ENCODE measurements at regions not wholly inside any gene's neighbourhood (a gene's known extent, or its start where the extent isn't known, plus 50 kb on each side); places are given as distances from the start of the nearest gene placed in this dataset.

- H3K27ac Mint-ChIP-seq: no peak overlapping the region
- no peak overlapping the region for H3K4me3 Mint-ChIP-seq
- Histone ChIP-seq H3K36me3 (ENCODE audit: control insufficient read depth, insufficient read depth, low read length) (no peaks in the 10 kb centered on the region), H3K4me1 (ENCODE audit: control insufficient read depth, insufficient read depth, low read length, poor library complexity, severe bottlenecking) (no peaks in the 10 kb centered on the region), H3K27ac (ENCODE audit: insufficient read depth, low read length, poor library complexity, severe bottlenecking) (no peak overlapping the region), H3K9me3 (ENCODE audit: control insufficient read depth in 2 of 2, low read length in 2 of 2) (peaks cover 5% of the 10 kb centered on the region in 2 experiments), H3K4me3 (ENCODE audit: low read depth, low read length) (no peak overlapping the region), H3K27me3 (ENCODE audit: control insufficient read depth, insufficient read depth, low read length) (peaks cover 7% of the 10 kb centered on the region)
- no peaks in the 10 kb centered on the region for H3K36me3 Mint-ChIP-seq
- peaks cover 24% of the 10 kb centered on the region for H3K27me3 Mint-ChIP-seq
- no peaks in the 10 kb centered on the region for H3K4me1 Mint-ChIP-seq
- no peak for DNase-seq
- ATAC-seq (ENCODE audit: low read depth in 2 of 2): no peak
- H3K9me3 Mint-ChIP-seq: peaks cover 0 to 9% (median 2%) of the 10 kb centered on the region in 7 donors
Observed at GRCh38 chr22:22978637-22979036, 91.0 kb downstream of the IGLL5 start.

- ATAC-seq (ENCODE audit: low read depth in 2 of 2): no peak
- H3K36me3 Mint-ChIP-seq: no peaks in the 10 kb centered on the region
- no peak overlapping the region for H3K4me3 Mint-ChIP-seq
Observed at GRCh38 chr22:22979121-22979724, 91.1 kb upstream of the GNAZ start.

GRCh38 chr22:22979954-22980353, 90.4 kb upstream of the GNAZ start:
- no peak overlapping the region for H3K4me3 Mint-ChIP-seq
- DNase-seq (no peak), ATAC-seq (ENCODE audit: low read depth in 2 of 2) (no peak)
- peaks cover 0 to 9% (median 2%) of the 10 kb centered on the region in 7 donors for H3K9me3 Mint-ChIP-seq
- H3K36me3 Mint-ChIP-seq: no peaks in the 10 kb centered on the region
- H3K27ac Mint-ChIP-seq: no peak overlapping the region
- no peaks in the 10 kb centered on the region for H3K4me1 Mint-ChIP-seq
- peaks cover 4% of the 10 kb centered on the region for H3K27me3 ChIP-seq (ENCODE audit: control insufficient read depth, insufficient read depth, low read length)
- H3K9me3 ChIP-seq (ENCODE audit: control insufficient read depth in 2 of 2, low read length in 2 of 2): peaks cover 5% of the 10 kb centered on the region in 2 experiments
- H3K4me3 ChIP-seq (ENCODE audit: low read depth, low read length): no peak overlapping the region
- peaks cover 27% of the 10 kb centered on the region for H3K27me3 Mint-ChIP-seq
- H3K27ac ChIP-seq (ENCODE audit: insufficient read depth, low read length, poor library complexity, severe bottlenecking): no peak overlapping the region
- no peaks in the 10 kb centered on the region for H3K36me3 ChIP-seq (ENCODE audit: control insufficient read depth, insufficient read depth, low read length)
- H3K4me1 ChIP-seq (ENCODE audit: control insufficient read depth, insufficient read depth, low read length, poor library complexity, severe bottlenecking): no peaks in the 10 kb centered on the region

More at GRCh38 chr22:22979121-22979724, 91.1 kb upstream of the GNAZ start:
- no peaks in the 10 kb centered on the region for H3K4me1 Mint-ChIP-seq
- H3K4me3 ChIP-seq (ENCODE audit: low read depth, low read length): no peak overlapping the region
- H3K27ac ChIP-seq (ENCODE audit: insufficient read depth, low read length, poor library complexity, severe bottlenecking): no peak overlapping the region
- no peak for DNase-seq
- peaks cover 27% of the 10 kb centered on the region for H3K27me3 Mint-ChIP-seq
- peaks cover 0 to 9% (median 2%) of the 10 kb centered on the region in 7 donors for H3K9me3 Mint-ChIP-seq
- no peaks in the 10 kb centered on the region for H3K4me1 ChIP-seq (ENCODE audit: control insufficient read depth, insufficient read depth, low read length, poor library complexity, severe bottlenecking)
- peaks cover 5% of the 10 kb centered on the region in 2 experiments for H3K9me3 ChIP-seq (ENCODE audit: control insufficient read depth in 2 of 2, low read length in 2 of 2)
- peaks cover 7% of the 10 kb centered on the region for H3K27me3 ChIP-seq (ENCODE audit: control insufficient read depth, insufficient read depth, low read length)
- no peaks in the 10 kb centered on the region for H3K36me3 ChIP-seq (ENCODE audit: control insufficient read depth, insufficient read depth, low read length)
- H3K27ac Mint-ChIP-seq: no peak overlapping the region

- no peaks in the 10 kb centered on the region for H3K4me1 ChIP-seq (ENCODE audit: control insufficient read depth, insufficient read depth, low read length, poor library complexity, severe bottlenecking)
- H3K4me3 Mint-ChIP-seq: no peak overlapping the region
- H3K9me3 ChIP-seq (ENCODE audit: control insufficient read depth in 2 of 2, low read length in 2 of 2): peaks cover 5% of the 10 kb centered on the region in 2 experiments
- H3K27me3 Mint-ChIP-seq: peaks cover 25% of the 10 kb centered on the region
- H3K27ac ChIP-seq (ENCODE audit: insufficient read depth, low read length, poor library complexity, severe bottlenecking): no peak overlapping the region
- no peaks in the 10 kb centered on the region for H3K36me3 Mint-ChIP-seq
- no peak overlapping the region for H3K4me3 ChIP-seq (ENCODE audit: low read depth, low read length)
- no peak overlapping the region for H3K27ac Mint-ChIP-seq
- ATAC-seq (ENCODE audit: low read depth in 2 of 2): no peak
- no peaks in the 10 kb centered on the region for H3K4me1 Mint-ChIP-seq
- peaks cover 3% of the 10 kb centered on the region for H3K27me3 ChIP-seq (ENCODE audit: control insufficient read depth, insufficient read depth, low read length)
- peaks cover 0 to 9% (median 2%) of the 10 kb centered on the region in 7 donors for H3K9me3 Mint-ChIP-seq
- no peak for DNase-seq
- H3K36me3 ChIP-seq (ENCODE audit: control insufficient read depth, insufficient read depth, low read length): no peaks in the 10 kb centered on the region
Observed at GRCh38 chr22:22981670-22982571, 88.4 kb upstream of the GNAZ start.

GRCh38 chr22:22982616-22983015, 87.7 kb upstream of the GNAZ start:
- peaks cover 3% of the 10 kb centered on the region for H3K27me3 ChIP-seq (ENCODE audit: control insufficient read depth, insufficient read depth, low read length)
- H3K9me3 ChIP-seq (ENCODE audit: control insufficient read depth in 2 of 2, low read length in 2 of 2): peaks cover 5% of the 10 kb centered on the region in 2 experiments
- H3K36me3 ChIP-seq (ENCODE audit: control insufficient read depth, insufficient read depth, low read length): no peaks in the 10 kb centered on the region
- H3K4me1 Mint-ChIP-seq: no peaks in the 10 kb centered on the region
- no peaks in the 10 kb centered on the region for H3K36me3 Mint-ChIP-seq
- no peak overlapping the region for H3K27ac Mint-ChIP-seq
- H3K9me3 Mint-ChIP-seq: peaks cover 0 to 9% (median 2%) of the 10 kb centered on the region in 7 donors
- no peaks in the 10 kb centered on the region for H3K4me1 ChIP-seq (ENCODE audit: control insufficient read depth, insufficient read depth, low read length, poor library complexity, severe bottlenecking)
- no peak overlapping the region for H3K27ac ChIP-seq (ENCODE audit: insufficient read depth, low read length, poor library complexity, severe bottlenecking)
- peaks cover 27% of the 10 kb centered on the region for H3K27me3 Mint-ChIP-seq
- DNase-seq (no peak), ATAC-seq (ENCODE audit: low read depth in 2 of 2) (no peak)
- H3K4me3 Mint-ChIP-seq: no peak overlapping the region
- no peak overlapping the region for H3K4me3 ChIP-seq (ENCODE audit: low read depth, low read length)

GRCh38 chr22:22983123-22983522, 87.2 kb upstream of the GNAZ start:
- Mint-ChIP-seq H3K4me1 (no peaks in the 10 kb centered on the region), H3K9me3 (peaks cover 0 to 9% (median 2%) of the 10 kb centered on the region in 7 donors), H3K27me3 (peaks cover 27% of the 10 kb centered on the region), H3K36me3 (no peaks in the 10 kb centered on the region), H3K4me3 (no peak overlapping the region), H3K27ac (no peak overlapping the region)
- no peak overlapping the region for H3K4me3 ChIP-seq (ENCODE audit: low read depth, low read length)
- ATAC-seq (ENCODE audit: low read depth in 2 of 2) (no peak), DNase-seq (no peak)
- H3K36me3 ChIP-seq (ENCODE audit: control insufficient read depth, insufficient read depth, low read length): no peaks in the 10 kb centered on the region
- H3K9me3 ChIP-seq (ENCODE audit: control insufficient read depth in 2 of 2, low read length in 2 of 2): peaks cover 5% of the 10 kb centered on the region in 2 experiments
- no peak overlapping the region for H3K27ac ChIP-seq (ENCODE audit: insufficient read depth, low read length, poor library complexity, severe bottlenecking)
- no peaks in the 10 kb centered on the region for H3K4me1 ChIP-seq (ENCODE audit: control insufficient read depth, insufficient read depth, low read length, poor library complexity, severe bottlenecking)
- peaks cover 3% of the 10 kb centered on the region for H3K27me3 ChIP-seq (ENCODE audit: control insufficient read depth, insufficient read depth, low read length)

GRCh38 chr22:22983816-22984215, 86.5 kb upstream of the GNAZ start:
- Histone ChIP-seq H3K27me3 (ENCODE audit: control insufficient read depth, insufficient read depth, low read length) (peaks cover under 1% of the 10 kb centered on the region), H3K4me3 (ENCODE audit: low read depth, low read length) (no peak overlapping the region), H3K36me3 (ENCODE audit: control insufficient read depth, insufficient read depth, low read length) (no peaks in the 10 kb centered on the region), H3K27ac (ENCODE audit: insufficient read depth, low read length, poor library complexity, severe bottlenecking) (no peak overlapping the region), H3K4me1 (ENCODE audit: control insufficient read depth, insufficient read depth, low read length, poor library complexity, severe bottlenecking) (no peaks in the 10 kb centered on the region), H3K9me3 (ENCODE audit: control insufficient read depth in 2 of 2, low read length in 2 of 2) (peaks cover 5% of the 10 kb centered on the region in 2 experiments)
- Mint-ChIP-seq H3K36me3 (no peaks in the 10 kb centered on the region), H3K27me3 (peaks cover 29% of the 10 kb centered on the region), H3K4me3 (no peak overlapping the region), H3K27ac (peak overlapping the region in 1 of 3 donors; percentile 13), H3K4me1 (no peaks in the 10 kb centered on the region), H3K9me3 (peaks cover 0 to 9% (median 2%) of the 10 kb centered on the region in 7 donors)
- DNase-seq (no peak), ATAC-seq (ENCODE audit: low read depth in 2 of 2) (no peak)

Data from CD4-positive, CD25-positive, alpha-beta regulatory T cell (primary cell).